Posterior cingulate gyrus (tissue), 11 donors: ENCODE measurements at regions not wholly inside any gene's neighbourhood (a gene's known extent, or its start where the extent isn't known, plus 50 kb on each side); places are given as distances from the start of the nearest gene placed in this dataset.

Source experiments
- DNase-seq, 10 donors: peaks; one replicate each; pipeline versions ENCODE4 v3.0.0 to v3.0.0-alpha.2; 2020 to 2021; ENCODE audit warnings: mixed read lengths in 3 of 10
- intact Hi-C: fragments of 100-400 bp; cut with DNase I; formaldehyde crosslinking; loops from one replicate; pipeline ENCODE4 v1.15.1; 2023

GRCh38 chr18:45253973-45254708 is 361.1 kb upstream of the SLC14A2 start:
- DNase-seq, result no peak
- intact Hi-C loops, result no loop called here

- intact Hi-C loops, result no loop called here
- DNase-seq, result peak in 5 of 10 donors; percentile 11 to 85 (median 18)
Observed at GRCh38 chr18:45254709-45255082, 360.6 kb upstream of the SLC14A2 start.

GRCh38 chr18:45255197-45255890 is 359.9 kb upstream of the SLC14A2 start:
- DNase-seq, result no peak
- intact Hi-C loops, result no loop called here

- intact Hi-C loops, result no loop called here
- DNase-seq, result no peak
Observed at GRCh38 chr18:45260125-45260524, 355.2 kb upstream of the SLC14A2 start.

- DNase-seq, result no peak
- intact Hi-C loops, result no loop called here
Observed at GRCh38 chr18:45266023-45266422, 349.3 kb upstream of the SLC14A2 start.

GRCh38 chr18:45267622-45268021 is 347.7 kb upstream of the SLC14A2 start:
- DNase-seq, result no peak
- intact Hi-C loops, result no loop called here

GRCh38 chr18:45268583-45268982 is 346.7 kb upstream of the SLC14A2 start:
- intact Hi-C loops, result no loop called here

GRCh38 chr18:45270289-45270771 is 344.9 kb upstream of the SLC14A2 start:
- intact Hi-C loops, result no loop called here
- no peak for DNase-seq

More at GRCh38 chr18:45268583-45268982, 346.7 kb upstream of the SLC14A2 start:
- DNase-seq, result no peak

GRCh38 chr18:45274026-45274425 is 341.2 kb upstream of the SLC14A2 start:
- no peak for DNase-seq

GRCh38 chr18:45275367-45276113 is 339.7 kb upstream of the SLC14A2 start:
- DNase-seq, result no peak
- intact Hi-C loops, result no loop called here

More at GRCh38 chr18:45274026-45274425, 341.2 kb upstream of the SLC14A2 start:
- intact Hi-C loops, result no loop called here

GRCh38 chr18:45276878-45277277 is 338.4 kb upstream of the SLC14A2 start:
- intact Hi-C loops, result no loop called here
- no peak for DNase-seq

GRCh38 chr18:45277908-45278307 is 337.4 kb upstream of the SLC14A2 start:
- DNase-seq, result no peak
- intact Hi-C loops, result no loop called here

GRCh38 chr18:45280481-45281276 is 334.6 kb upstream of the SLC14A2 start:
- DNase-seq, result no peak
- intact Hi-C loops, result no loop called here

GRCh38 chr18:45282101-45282812 is 333.0 kb upstream of the SLC14A2 start:
- peak in 1 of 10 donors; percentile 61 for DNase-seq
- intact Hi-C loops, result no loop called here

- intact Hi-C loops, result no loop called here
- no peak for DNase-seq
Observed at GRCh38 chr18:45284174-45284573, 331.1 kb upstream of the SLC14A2 start.

- intact Hi-C loops, result no loop called here
- DNase-seq, result no peak
Observed at GRCh38 chr18:45284851-45285250, 330.4 kb upstream of the SLC14A2 start.

- intact Hi-C loops, result no loop called here
- no peak for DNase-seq
Observed at GRCh38 chr18:45285251-45285650, 330.0 kb upstream of the SLC14A2 start.

- intact Hi-C loops, result no loop called here
- DNase-seq, result no peak
Observed at GRCh38 chr18:45286431-45286830, 328.8 kb upstream of the SLC14A2 start.

GRCh38 chr18:45287531-45287930 is 327.7 kb upstream of the SLC14A2 start:
- DNase-seq, result no peak
- intact Hi-C loops, result no loop called here

GRCh38 chr18:45290364-45290763 is 324.9 kb upstream of the SLC14A2 start:
- intact Hi-C loops, result no loop called here
- DNase-seq, result no peak
